H1 (cell line): ENCODE measurements at regions not wholly inside any gene's neighbourhood (a gene's known extent, or its start where the extent isn't known, plus 50 kb on each side); places are given as distances from the start of the nearest gene placed in this dataset.

Experiments
- BRCA1 ChIP-seq: IDR thresholded peaks from 2 replicates; pipeline ENCODE4 v1.6.1; 2012; ENCODE audit warnings: low read depth, low read length, improper control_type of control experiment
- EP300 ChIP-seq, 2 experiments: IDR thresholded peaks; 1 replicate in 1 of 2; 2 replicates in 1 of 2; pipeline ENCODE4 v1.6.1; 2011 to 2012; ENCODE audit warnings: low read depth in 2 of 2, low read length in 2 of 2, mild to moderate bottlenecking in 2 of 2, borderline replicate concordance in 1 of 2, inconsistent platforms in 1 of 2, moderate library complexity in 1 of 2
- USF2 ChIP-seq: IDR thresholded peaks from 2 replicates; pipeline ENCODE4 v1.6.1; 2011; ENCODE audit warnings: low read length, improper control_type of control experiment
- TF ChIP-seq, protein P1 (sequence below), 3 experiments: IDR thresholded peaks; 1 replicate in 2 of 3; 2 replicates in 1 of 3; pipeline versions ENCODE4 v1.5.1 to v1.6.1; 2011; ENCODE audit warnings: low read length in 3 of 3, mild to moderate bottlenecking in 3 of 3, inconsistent platforms in 2 of 3, low read depth in 1 of 3, moderate library complexity in 1 of 3; ENCODE audit not compliant: insufficient read depth in 1 of 3; ENCODE audit errors: control extremely low read depth in 1 of 3

DNA sequence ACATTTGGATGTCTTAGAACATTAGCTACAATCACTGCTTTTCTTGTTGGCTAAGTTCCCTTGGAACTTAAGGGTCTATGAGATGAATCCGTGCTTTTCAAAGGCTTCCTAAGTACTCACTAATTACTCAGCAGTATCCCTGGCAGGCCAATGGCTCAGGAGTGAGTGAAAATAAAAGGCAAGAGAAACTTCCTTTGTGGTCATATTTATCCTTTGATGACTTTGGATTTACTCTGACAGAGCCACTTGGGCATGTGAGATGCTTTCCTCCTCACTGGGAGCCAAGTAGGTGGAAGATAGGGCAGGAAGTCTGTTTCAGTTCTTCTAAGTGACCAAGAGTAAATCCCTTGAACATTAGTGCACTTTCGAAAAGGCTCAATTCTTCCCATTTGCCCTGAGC lies 224.3 kb upstream of the FOXA2 start:
- TF ChIP-seq, protein P1, sequence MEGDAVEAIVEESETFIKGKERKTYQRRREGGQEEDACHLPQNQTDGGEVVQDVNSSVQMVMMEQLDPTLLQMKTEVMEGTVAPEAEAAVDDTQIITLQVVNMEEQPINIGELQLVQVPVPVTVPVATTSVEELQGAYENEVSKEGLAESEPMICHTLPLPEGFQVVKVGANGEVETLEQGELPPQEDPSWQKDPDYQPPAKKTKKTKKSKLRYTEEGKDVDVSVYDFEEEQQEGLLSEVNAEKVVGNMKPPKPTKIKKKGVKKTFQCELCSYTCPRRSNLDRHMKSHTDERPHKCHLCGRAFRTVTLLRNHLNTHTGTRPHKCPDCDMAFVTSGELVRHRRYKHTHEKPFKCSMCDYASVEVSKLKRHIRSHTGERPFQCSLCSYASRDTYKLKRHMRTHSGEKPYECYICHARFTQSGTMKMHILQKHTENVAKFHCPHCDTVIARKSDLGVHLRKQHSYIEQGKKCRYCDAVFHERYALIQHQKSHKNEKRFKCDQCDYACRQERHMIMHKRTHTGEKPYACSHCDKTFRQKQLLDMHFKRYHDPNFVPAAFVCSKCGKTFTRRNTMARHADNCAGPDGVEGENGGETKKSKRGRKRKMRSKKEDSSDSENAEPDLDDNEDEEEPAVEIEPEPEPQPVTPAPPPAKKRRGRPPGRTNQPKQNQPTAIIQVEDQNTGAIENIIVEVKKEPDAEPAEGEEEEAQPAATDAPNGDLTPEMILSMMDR (IDR thresholded peaks at IDR 0.05; ENCODE audit: control extremely low read depth in 1 of 3, insufficient read depth in 1 of 3, low read depth in 1 of 3, low read length in 3 of 3), result no peak
- TF ChIP-seq BRCA1 (no peak), USF2 (no peak), EP300 (IDR thresholded peaks at IDR 0.05; ENCODE audit: borderline replicate concordance in 1 of 2, low read depth in 2 of 2, low read length in 2 of 2) (no peak)
